ENCODE measurements at regions not wholly inside any gene's neighbourhood (a gene's known extent, or its start where the extent isn't known, plus 50 kb on each side); places are given as distances from the start of the nearest gene placed in this dataset.
"Not testable (repeated sequence)": the region's sequence is repeated elsewhere in the genome, so short reads cannot be mapped to it uniquely, and the experiment has no call there.

- Mint-ChIP-seq H3K9me3 (peaks cover 21% of the 10 kb centered on the region), H3K27me3 (peaks cover 29% of the 10 kb centered on the region), H3K4me3 (no peak overlapping the region), H3K4me1 (peaks cover 3% of the 10 kb centered on the region), H3K36me3 (peaks cover 3% of the 10 kb centered on the region), H3K27ac (no peak overlapping the region)
- no peak for DNase-seq
These were observed 56.7 kb upstream of the RAB6C start for GRCh38 chr2:129922571-129923264.

- Mint-ChIP-seq H3K36me3 (no peaks in the 10 kb centered on the region), H3K4me1 (peaks cover 3% of the 10 kb centered on the region)
- DNase-seq = peak; percentile 21
These were observed 56.0 kb upstream of the RAB6C start for GRCh38 chr2:129923265-129924091.

GRCh38 chr2:129924115-129924514, 55.4 kb upstream of the RAB6C start:
- H3K9me3 Mint-ChIP-seq, H3K4me1 Mint-ChIP-seq, H3K27ac Mint-ChIP-seq, H3K36me3 Mint-ChIP-seq, DNase-seq, H3K4me3 Mint-ChIP-seq: not testable (repeated sequence)
- H3K27me3 Mint-ChIP-seq = peaks cover 26% of the 10 kb centered on the region

More at GRCh38 chr2:129923265-129924091, 56.0 kb upstream of the RAB6C start:
- peaks cover 15% of the 10 kb centered on the region for H3K9me3 Mint-ChIP-seq
- H3K4me3 Mint-ChIP-seq = no peak overlapping the region
- H3K27ac Mint-ChIP-seq = no peak overlapping the region
- H3K27me3 Mint-ChIP-seq = peaks cover 29% of the 10 kb centered on the region

GRCh38 chr2:129925381-129925780, 54.1 kb upstream of the RAB6C start:
- no peak for DNase-seq
- Mint-ChIP-seq H3K27ac (no peak overlapping the region), H3K4me1 (peaks cover 3% of the 10 kb centered on the region), H3K9me3 (no peaks in the 10 kb centered on the region), H3K27me3 (peaks cover 26% of the 10 kb centered on the region), H3K36me3 (no peaks in the 10 kb centered on the region), H3K4me3 (no peak overlapping the region)

- H3K9me3 Mint-ChIP-seq = no peaks in the 10 kb centered on the region
- H3K27me3 Mint-ChIP-seq = peaks cover 21% of the 10 kb centered on the region
- no peak overlapping the region for H3K27ac Mint-ChIP-seq
- no peak overlapping the region for H3K4me3 Mint-ChIP-seq
- H3K4me1 Mint-ChIP-seq = peaks cover 3% of the 10 kb centered on the region
- no peaks in the 10 kb centered on the region for H3K36me3 Mint-ChIP-seq
- DNase-seq = no peak
These were observed 51.8 kb upstream of the RAB6C start for GRCh38 chr2:129927696-129928095.

GRCh38 chr2:129929321-129930290, 49.9 kb upstream of the RAB6C start:
- no peak for DNase-seq
- Mint-ChIP-seq H3K27ac (no peak overlapping the region), H3K4me3 (no peak overlapping the region), H3K27me3 (peaks cover 19% of the 10 kb centered on the region), H3K4me1 (no peaks in the 10 kb centered on the region), H3K36me3 (no peaks in the 10 kb centered on the region), H3K9me3 (no peaks in the 10 kb centered on the region)

All from activated naive CD8-positive, alpha-beta T cell treated with anti-CD3 and anti-CD28 coated beads for 36 hours (primary cell).